Keratinocyte (primary cell): ENCODE measurements at regions not wholly inside any gene's neighbourhood (a gene's known extent, or its start where the extent isn't known, plus 50 kb on each side); places are given as distances from the start of the nearest gene placed in this dataset.

ENCODE experiments used
- EZH2 ChIP-seq: IDR thresholded peaks from one replicate; pipeline ENCODE4 v1.6.1; 2012; ENCODE audit warnings: inconsistent platforms, mild to moderate bottlenecking, low read length, moderate library complexity
- TF ChIP-seq, protein P1 (sequence below), 3 experiments: IDR thresholded peaks in 1 of 3; conservative IDR thresholded peaks in 1 of 3; optimal IDR thresholded peaks in 1 of 3; 2 replicates in 2 of 3; 3 replicates in 1 of 3; pipeline versions ENCODE3 to v1.5.1; 2011; ENCODE audit warnings: low read length in 3 of 3, mild to moderate bottlenecking in 3 of 3, moderate library complexity in 2 of 3, control low read depth in 1 of 3, inconsistent platforms in 1 of 3; ENCODE audit not compliant: insufficient read depth in 2 of 3; ENCODE audit errors: extremely low read depth in 1 of 3

DNA sequence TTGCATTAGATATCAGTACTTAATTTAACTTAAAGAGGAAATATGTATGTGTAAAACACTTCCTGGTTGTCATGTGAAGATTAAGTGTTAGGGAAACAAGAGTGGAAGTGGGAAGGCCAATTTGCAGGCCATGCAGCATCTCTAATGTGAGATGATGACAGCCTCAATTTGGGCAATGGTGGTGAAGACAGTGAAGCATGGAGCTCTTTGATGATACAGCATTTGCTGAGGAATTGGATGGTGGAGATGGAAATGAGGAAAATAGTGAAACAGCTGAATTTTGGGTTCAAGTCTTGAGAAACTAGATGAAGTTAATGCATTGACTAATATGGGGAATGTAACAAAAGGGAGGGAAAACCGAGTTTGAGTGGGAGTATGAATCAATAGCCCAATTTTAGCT lies 231.7 kb upstream of the MIR17HG start:
- TF ChIP-seq, protein P1, sequence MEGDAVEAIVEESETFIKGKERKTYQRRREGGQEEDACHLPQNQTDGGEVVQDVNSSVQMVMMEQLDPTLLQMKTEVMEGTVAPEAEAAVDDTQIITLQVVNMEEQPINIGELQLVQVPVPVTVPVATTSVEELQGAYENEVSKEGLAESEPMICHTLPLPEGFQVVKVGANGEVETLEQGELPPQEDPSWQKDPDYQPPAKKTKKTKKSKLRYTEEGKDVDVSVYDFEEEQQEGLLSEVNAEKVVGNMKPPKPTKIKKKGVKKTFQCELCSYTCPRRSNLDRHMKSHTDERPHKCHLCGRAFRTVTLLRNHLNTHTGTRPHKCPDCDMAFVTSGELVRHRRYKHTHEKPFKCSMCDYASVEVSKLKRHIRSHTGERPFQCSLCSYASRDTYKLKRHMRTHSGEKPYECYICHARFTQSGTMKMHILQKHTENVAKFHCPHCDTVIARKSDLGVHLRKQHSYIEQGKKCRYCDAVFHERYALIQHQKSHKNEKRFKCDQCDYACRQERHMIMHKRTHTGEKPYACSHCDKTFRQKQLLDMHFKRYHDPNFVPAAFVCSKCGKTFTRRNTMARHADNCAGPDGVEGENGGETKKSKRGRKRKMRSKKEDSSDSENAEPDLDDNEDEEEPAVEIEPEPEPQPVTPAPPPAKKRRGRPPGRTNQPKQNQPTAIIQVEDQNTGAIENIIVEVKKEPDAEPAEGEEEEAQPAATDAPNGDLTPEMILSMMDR (optimal IDR thresholded peaks at IDR 0.05 in 1 of 3, IDR thresholded peaks at IDR 0.05 in 1 of 3, conservative IDR thresholded peaks at IDR 0.05 in 1 of 3; ENCODE audit: extremely low read depth in 1 of 3, insufficient read depth in 2 of 3, low read length in 3 of 3) = no peak
- TF ChIP-seq EZH2 = no peak
